ENCODE measurements at regions not wholly inside any gene's neighbourhood (a gene's known extent, or its start where the extent isn't known, plus 50 kb on each side); places are given as distances from the start of the nearest gene placed in this dataset.

- Histone ChIP-seq H2AFZ (no peak overlapping the region), H4K20me1 (ENCODE audit: insufficient read depth, poor library complexity, severe bottlenecking) (no peaks in the 10 kb centered on the region), H3K4me3 (no peak overlapping the region), H3K9me3 (ENCODE audit: low read depth) (no peaks in the 10 kb centered on the region), H3K36me3 (replicated peaks; ENCODE audit: insufficient read depth, low read depth) (no peaks in the 10 kb centered on the region), H3K27ac (no peak overlapping the region), H3K27me3 (no peaks in the 10 kb centered on the region), H3K79me2 (no peaks in the 10 kb centered on the region), H3K4me1 (ENCODE audit: insufficient read depth) (peaks cover 8% of the 10 kb centered on the region), H3K4me2 (no peak overlapping the region), H3K9me2 (replicated peaks; ENCODE audit: insufficient read depth) (no peaks in the 10 kb centered on the region)
- WGBS (ENCODE audit: low lambda C conversion rate, missing lambda C conversion rate): 69% methylated on average over 1 of the region's 1 CpG
- TF ChIP-seq CTCF (IDR thresholded peaks at IDR 0.05; ENCODE audit: poor library complexity): no peak
- no peak for TF ChIP-seq EZH2phosphoT487 (IDR thresholded peaks at IDR 0.05; ENCODE audit: low read depth, severe bottlenecking, unreplicated experiment)
- TF ChIP-seq EZH2 (IDR thresholded peaks at IDR 0.05; ENCODE audit: borderline replicate concordance): no peak
- no peak for DNase-seq (ENCODE audit: low spot score)
Observed at GRCh38 chr6:150656156-150656555, 56.5 kb downstream of the PLEKHG1 start.

GRCh38 chr6:150658421-150658820 lies 58.7 kb downstream of the PLEKHG1 start:
- WGBS (ENCODE audit: low lambda C conversion rate, missing lambda C conversion rate): 53% methylated on average over 1 of the region's 1 CpG

GRCh38 chr6:150659046-150659763 lies 59.5 kb downstream of the PLEKHG1 start:
- Histone ChIP-seq H3K4me2 (no peak overlapping the region), H3K27ac (no peak overlapping the region), H3K79me2 (no peaks in the 10 kb centered on the region), H3K27me3 (no peaks in the 10 kb centered on the region), H3K4me3 (no peak overlapping the region), H4K20me1 (ENCODE audit: insufficient read depth, poor library complexity, severe bottlenecking) (no peaks in the 10 kb centered on the region), H3K4me1 (ENCODE audit: insufficient read depth) (peaks cover 8% of the 10 kb centered on the region), H2AFZ (no peak overlapping the region), H3K9me3 (ENCODE audit: low read depth) (no peaks in the 10 kb centered on the region), H3K9me2 (replicated peaks; ENCODE audit: insufficient read depth) (no peaks in the 10 kb centered on the region), H3K36me3 (replicated peaks; ENCODE audit: insufficient read depth, low read depth) (no peaks in the 10 kb centered on the region)
- no peak for TF ChIP-seq CTCF (IDR thresholded peaks at IDR 0.05; ENCODE audit: poor library complexity)
- TF ChIP-seq EZH2phosphoT487 (IDR thresholded peaks at IDR 0.05; ENCODE audit: low read depth, severe bottlenecking, unreplicated experiment): no peak
- TF ChIP-seq EZH2 (IDR thresholded peaks at IDR 0.05; ENCODE audit: borderline replicate concordance): no peak
- 81% methylated on average over 6 of the region's 6 CpGs for WGBS (ENCODE audit: low lambda C conversion rate, missing lambda C conversion rate)
- DNase-seq (ENCODE audit: low spot score): no peak

More at GRCh38 chr6:150658421-150658820, 58.7 kb downstream of the PLEKHG1 start:
- H3K9me2 ChIP-seq (replicated peaks; ENCODE audit: insufficient read depth): no peaks in the 10 kb centered on the region
- H3K79me2 ChIP-seq: no peaks in the 10 kb centered on the region
- H3K4me2 ChIP-seq: no peak overlapping the region
- no peak overlapping the region for H3K4me3 ChIP-seq
- no peak overlapping the region for H3K27ac ChIP-seq
- peaks cover 8% of the 10 kb centered on the region for H3K4me1 ChIP-seq (ENCODE audit: insufficient read depth)
- no peaks in the 10 kb centered on the region for H3K9me3 ChIP-seq (ENCODE audit: low read depth)
- H3K36me3 ChIP-seq (replicated peaks; ENCODE audit: insufficient read depth, low read depth): no peaks in the 10 kb centered on the region
- H4K20me1 ChIP-seq (ENCODE audit: insufficient read depth, poor library complexity, severe bottlenecking): no peaks in the 10 kb centered on the region
- no peak for TF ChIP-seq CTCF (IDR thresholded peaks at IDR 0.05; ENCODE audit: poor library complexity)
- no peak for TF ChIP-seq EZH2phosphoT487 (IDR thresholded peaks at IDR 0.05; ENCODE audit: low read depth, severe bottlenecking, unreplicated experiment)
- no peak for TF ChIP-seq EZH2 (IDR thresholded peaks at IDR 0.05; ENCODE audit: borderline replicate concordance)
- no peaks in the 10 kb centered on the region for H3K27me3 ChIP-seq
- no peak overlapping the region for H2AFZ ChIP-seq
- no peak for DNase-seq (ENCODE audit: low spot score)

All from hepatocyte (in vitro differentiated cells).